ENCODE measurements at regions not wholly inside any gene's neighbourhood (a gene's known extent, or its start where the extent isn't known, plus 50 kb on each side); places are given as distances from the start of the nearest gene placed in this dataset.

GRCh38 chr7:156222611-156223010 is 410.3 kb upstream of the SHH start:
- no peak for TF ChIP-seq EZH2 (conservative IDR thresholded peaks at IDR 0.05; ENCODE audit: low read depth, low read length)
- no peak for TF ChIP-seq GLI4 (CRISPR knock-in tag; IDR thresholded peaks at IDR 0.05; ENCODE audit: borderline replicate concordance)
- TF ChIP-seq ZNF142 (CRISPR knock-in tag; IDR thresholded peaks at IDR 0.05) = no peak
- no peak for TF ChIP-seq ZNF780A (CRISPR knock-in tag; IDR thresholded peaks at IDR 0.05)
- TF ChIP-seq RNF2 (conservative IDR thresholded peaks at IDR 0.05; ENCODE audit: low read depth) = no peak
- no peak for TF ChIP-seq ZNF263 (CRISPR knock-in tag; IDR thresholded peaks at IDR 0.05)
- TF ChIP-seq ZNF20 (CRISPR knock-in tag; IDR thresholded peaks at IDR 0.05) = no peak
- TF ChIP-seq MLX (CRISPR knock-in tag; IDR thresholded peaks at IDR 0.05) = no peak
- no peak for TF ChIP-seq ZBTB33 (CRISPR knock-in tag; IDR thresholded peaks at IDR 0.05)
- no peak for TF ChIP-seq POLR2A (IDR thresholded peaks at IDR 0.05; ENCODE audit: insufficient read depth in 1 of 2, low read depth in 2 of 2, low read length in 2 of 2)
- no peak for TF ChIP-seq ZNF773 (CRISPR knock-in tag; IDR thresholded peaks at IDR 0.05; ENCODE audit: borderline replicate concordance)
- no peak for TF ChIP-seq TRAFD1 (CRISPR knock-in tag; IDR thresholded peaks at IDR 0.05; ENCODE audit: borderline replicate concordance)
- no peak for TF ChIP-seq MYNN (CRISPR knock-in tag; IDR thresholded peaks at IDR 0.05; ENCODE audit: low read depth)
- TF ChIP-seq PRDM10 (CRISPR knock-in tag; IDR thresholded peaks at IDR 0.05; ENCODE audit: low read depth) = no peak

Measured in HepG2 (cell line).